ENCODE measurements at regions not wholly inside any gene's neighbourhood (a gene's known extent, or its start where the extent isn't known, plus 50 kb on each side); places are given as distances from the start of the nearest gene placed in this dataset.

GRCh38 chr6:128642132-128642531 is 121.7 kb upstream of the PTPRK start:
- H3K27ac ChIP-seq: no peak overlapping the region
- H3K4me1 ChIP-seq: no peaks in the 10 kb centered on the region
- H3K4me3 ChIP-seq: no peak overlapping the region
- no peak for TF ChIP-seq POLR2AphosphoS5 (IDR thresholded peaks at IDR 0.05; ENCODE audit: insufficient read depth in 1 of 2, low read depth in 1 of 2)
- no peak for TF ChIP-seq POLR2A (IDR thresholded peaks at IDR 0.05)
- no peak for TF ChIP-seq CTCF (IDR thresholded peaks at IDR 0.05)
- no peaks in the 10 kb centered on the region for H3K27me3 ChIP-seq
- no peaks in the 10 kb centered on the region for H3K9me3 ChIP-seq
- intact Hi-C loops (cut with DNase I): no loop called here
- DNase-seq (ENCODE audit: extremely low spot score in 2 of 2): no peak
- H3K36me3 ChIP-seq: no peaks in the 10 kb centered on the region

- Histone ChIP-seq H3K4me1 (no peaks in the 10 kb centered on the region), H3K4me3 (no peak overlapping the region), H3K27ac (no peak overlapping the region), H3K27me3 (no peaks in the 10 kb centered on the region), H3K36me3 (no peaks in the 10 kb centered on the region), H3K9me3 (no peaks in the 10 kb centered on the region)
- no peak for TF ChIP-seq POLR2AphosphoS5 (IDR thresholded peaks at IDR 0.05; ENCODE audit: insufficient read depth in 1 of 2, low read depth in 1 of 2)
- DNase-seq (ENCODE audit: extremely low spot score in 2 of 2): no peak
- intact Hi-C loops (cut with DNase I): no loop called here
Observed at GRCh38 chr6:128641703-128642102, 121.3 kb upstream of the PTPRK start.

GRCh38 chr6:128638817-128639216 is 118.4 kb upstream of the PTPRK start:
- no peak for DNase-seq (ENCODE audit: extremely low spot score in 2 of 2)
- Histone ChIP-seq H3K4me1 (no peaks in the 10 kb centered on the region), H3K36me3 (no peaks in the 10 kb centered on the region), H3K27ac (no peak overlapping the region), H3K9me3 (no peaks in the 10 kb centered on the region), H3K4me3 (no peak overlapping the region), H3K27me3 (no peaks in the 10 kb centered on the region)
- TF ChIP-seq CTCF (IDR thresholded peaks at IDR 0.05): no peak
- TF ChIP-seq POLR2AphosphoS5 (IDR thresholded peaks at IDR 0.05; ENCODE audit: insufficient read depth in 1 of 2, low read depth in 1 of 2): no peak
- no peak for TF ChIP-seq POLR2A (IDR thresholded peaks at IDR 0.05)
- intact Hi-C loops (cut with DNase I): no loop called here

GRCh38 chr6:128635219-128635618 is 114.8 kb upstream of the PTPRK start:
- DNase-seq (ENCODE audit: extremely low spot score in 2 of 2): no peak
- H3K27ac ChIP-seq: no peak overlapping the region
- no peak overlapping the region for H3K4me3 ChIP-seq
- intact Hi-C loops (cut with DNase I): no loop called here
- no peaks in the 10 kb centered on the region for H3K9me3 ChIP-seq
- H3K36me3 ChIP-seq: no peaks in the 10 kb centered on the region
- TF ChIP-seq CTCF (IDR thresholded peaks at IDR 0.05): no peak
- no peaks in the 10 kb centered on the region for H3K4me1 ChIP-seq
- H3K27me3 ChIP-seq: no peaks in the 10 kb centered on the region

- no peaks in the 10 kb centered on the region for H3K36me3 ChIP-seq
- DNase-seq (ENCODE audit: extremely low spot score in 2 of 2): no peak
- no peaks in the 10 kb centered on the region for H3K4me1 ChIP-seq
- H3K27me3 ChIP-seq: no peaks in the 10 kb centered on the region
- H3K4me3 ChIP-seq: no peak overlapping the region
- intact Hi-C loops (cut with DNase I): no loop called here
- no peak overlapping the region for H3K27ac ChIP-seq
- TF ChIP-seq POLR2A (IDR thresholded peaks at IDR 0.05) (no peak), POLR2AphosphoS5 (IDR thresholded peaks at IDR 0.05; ENCODE audit: insufficient read depth in 1 of 2, low read depth in 1 of 2) (peak in 1 of 2 donors; percentile 23)
- no peaks in the 10 kb centered on the region for H3K9me3 ChIP-seq
Observed at GRCh38 chr6:128632131-128632530, 111.7 kb upstream of the PTPRK start.

GRCh38 chr6:128631031-128631430 is 110.6 kb upstream of the PTPRK start:
- TF ChIP-seq CTCF (IDR thresholded peaks at IDR 0.05): no peak
- TF ChIP-seq POLR2A (IDR thresholded peaks at IDR 0.05): no peak
- no peak for TF ChIP-seq POLR2AphosphoS5 (IDR thresholded peaks at IDR 0.05; ENCODE audit: insufficient read depth in 1 of 2, low read depth in 1 of 2)
- intact Hi-C loops (cut with DNase I): no loop called here
- Histone ChIP-seq H3K4me1 (no peaks in the 10 kb centered on the region), H3K9me3 (no peaks in the 10 kb centered on the region), H3K27ac (no peak overlapping the region), H3K4me3 (no peak overlapping the region), H3K27me3 (no peaks in the 10 kb centered on the region), H3K36me3 (no peaks in the 10 kb centered on the region)
- DNase-seq (ENCODE audit: extremely low spot score in 2 of 2): no peak

All from vagina (tissue), 2 donors.